ENCODE measurements at regions not wholly inside any gene's neighbourhood (a gene's known extent, or its start where the extent isn't known, plus 50 kb on each side); places are given as distances from the start of the nearest gene placed in this dataset.
"Not testable (repeated sequence)": the region's sequence is repeated elsewhere in the genome, so short reads cannot be mapped to it uniquely, and the experiment has no call there.

DNA sequence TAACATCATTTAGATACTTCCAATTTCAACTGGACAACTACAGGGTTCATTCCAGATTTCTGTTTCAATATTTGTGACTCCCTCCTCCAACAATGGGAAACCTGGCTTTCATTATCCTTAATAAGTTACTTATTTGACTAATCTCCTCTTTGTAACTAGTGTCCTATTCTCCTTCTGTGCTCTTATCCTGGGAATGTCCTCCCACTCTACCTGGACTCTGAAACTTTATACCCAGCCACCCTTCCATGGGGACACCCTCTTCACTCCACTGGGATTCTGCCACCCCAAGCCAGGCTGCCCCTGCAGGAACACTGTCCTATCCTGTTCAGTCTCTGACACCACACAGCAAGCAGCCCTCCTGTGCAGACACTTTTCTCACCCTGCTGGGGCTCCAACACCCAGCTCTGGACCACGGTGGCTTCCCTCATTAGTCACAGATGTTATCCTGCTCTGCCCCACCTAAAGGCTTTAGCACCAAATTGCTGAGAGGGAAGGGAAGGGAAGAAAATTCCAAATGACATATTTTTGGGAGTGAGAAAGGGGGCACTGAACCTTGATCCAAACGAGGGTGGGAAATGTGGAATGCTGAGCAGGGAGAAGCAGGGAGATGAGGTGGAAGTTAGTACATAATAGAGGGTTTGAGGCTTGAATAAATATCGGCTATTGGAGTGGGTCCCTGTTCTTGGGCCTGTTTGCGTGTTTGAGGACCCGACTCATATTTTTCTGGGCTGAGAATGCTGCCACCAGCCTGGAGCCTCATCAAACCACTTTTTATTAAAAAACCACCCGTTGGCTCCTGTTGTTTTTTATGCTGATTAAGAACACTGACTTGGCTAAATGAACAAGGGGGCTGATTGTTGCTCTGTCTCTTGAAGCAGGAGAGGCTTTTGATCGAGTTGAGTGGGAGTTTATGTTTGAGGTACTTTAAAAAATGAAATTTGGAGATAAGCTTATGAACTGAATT, 54.0 kb upstream of the AKIRIN2 start:
- DNase-seq, result no peak

- no peak for DNase-seq
Observed at GRCh38 chr6:87754828-87755227, 52.8 kb upstream of the AKIRIN2 start.

DNA sequence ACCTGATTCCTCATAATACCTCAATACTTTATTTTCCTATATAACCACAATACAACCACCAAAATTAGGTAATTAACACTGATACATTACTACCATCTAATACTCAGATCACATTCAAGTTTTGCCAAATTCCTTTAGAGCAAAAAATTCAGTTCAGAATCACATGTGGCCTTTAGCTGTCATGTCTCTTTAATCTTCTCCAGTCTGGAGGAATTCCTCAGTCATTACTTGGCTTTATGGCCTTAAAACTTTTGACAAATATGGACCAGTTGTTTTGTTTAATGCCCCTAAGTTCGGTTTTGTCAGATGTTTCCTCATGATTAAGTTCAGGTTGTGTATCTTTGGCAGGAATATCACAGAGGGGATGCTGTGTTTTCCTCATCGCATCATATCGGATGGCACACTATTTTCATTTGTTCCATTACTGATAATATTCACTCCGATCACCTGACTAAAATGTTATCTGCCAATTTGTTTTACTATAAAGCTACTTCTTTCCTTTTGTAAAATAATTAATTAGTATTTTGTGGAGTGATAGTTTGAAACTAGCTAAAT, 51.2 kb upstream of the AKIRIN2 start:
- DNase-seq, result no peak

- not testable (repeated sequence) for DNase-seq
Observed at GRCh38 chr6:87752503-87752902, 50.5 kb upstream of the AKIRIN2 start.

Measured in NCI-H69 (cell line).